ENCODE measurements at regions not wholly inside any gene's neighbourhood (a gene's known extent, or its start where the extent isn't known, plus 50 kb on each side); places are given as distances from the start of the nearest gene placed in this dataset.

- TF ChIP-seq EZH2phosphoT487 (IDR thresholded peaks at IDR 0.05) (no peak), CTCF (IDR thresholded peaks at IDR 0.05) (no peak)
These were observed 157.2 kb upstream of the TMPO start for GRCh38 chr12:98358144-98358543.
